IPS-18a (cell line): ENCODE measurements at regions not wholly inside any gene's neighbourhood (a gene's known extent, or its start where the extent isn't known, plus 50 kb on each side); places are given as distances from the start of the nearest gene placed in this dataset.

ENCODE experiments used
- H3K27ac ChIP-seq: one replicate; pipeline ENCODE4 v1.5.1; 2013; ENCODE audit warnings: low read length
- H3K27me3 ChIP-seq: one replicate; pipeline ENCODE4 v1.6.1; 2013; ENCODE audit warnings: mild to moderate bottlenecking, low read length; ENCODE audit not compliant: control insufficient read depth, insufficient read depth
- H3K36me3 ChIP-seq: one replicate; pipeline ENCODE4 v1.6.1; 2013; ENCODE audit warnings: low read depth, low read length; ENCODE audit not compliant: control insufficient read depth
- H3K4me1 ChIP-seq: one replicate; pipeline ENCODE4 v1.6.1; 2013; ENCODE audit warnings: low read depth, low read length; ENCODE audit not compliant: control insufficient read depth
- H3K4me3 ChIP-seq: one replicate; pipeline ENCODE4 v1.5.1; 2013; ENCODE audit warnings: low read length
- H3K9ac ChIP-seq: one replicate; pipeline ENCODE4 v1.6.1; 2013; ENCODE audit warnings: mild to moderate bottlenecking, low read length, moderate library complexity
- H3K9me3 ChIP-seq: one replicate; pipeline ENCODE4 v1.6.1; 2013; ENCODE audit warnings: low read depth, low read length; ENCODE audit not compliant: control insufficient read depth

- Histone ChIP-seq H3K36me3 (no peaks in the 10 kb centered on the region), H3K27ac (no peak overlapping the region), H3K9me3 (peaks cover 8% of the 10 kb centered on the region), H3K4me1 (no peaks in the 10 kb centered on the region), H3K4me3 (no peak overlapping the region), H3K27me3 (no peaks in the 10 kb centered on the region), H3K9ac (no peak overlapping the region)
Measured at GRCh38 chr10:120266022-120266421, 191.0 kb upstream of the PLPP4 start.

GRCh38 chr10:120270906-120271305 lies 186.1 kb upstream of the PLPP4 start:
- Histone ChIP-seq H3K27ac (no peak overlapping the region), H3K4me1 (peaks cover 5% of the 10 kb centered on the region), H3K4me3 (no peak overlapping the region), H3K36me3 (no peaks in the 10 kb centered on the region), H3K9ac (no peak overlapping the region), H3K27me3 (no peaks in the 10 kb centered on the region), H3K9me3 (peaks cover 8% of the 10 kb centered on the region)

- Histone ChIP-seq H3K9me3 (peaks cover 8% of the 10 kb centered on the region), H3K9ac (no peak overlapping the region), H3K4me3 (no peak overlapping the region), H3K36me3 (no peaks in the 10 kb centered on the region), H3K4me1 (peaks cover 5% of the 10 kb centered on the region), H3K27ac (no peak overlapping the region), H3K27me3 (no peaks in the 10 kb centered on the region)
Measured at GRCh38 chr10:120271696-120272095, 185.3 kb upstream of the PLPP4 start.

GRCh38 chr10:120272350-120272749 lies 184.7 kb upstream of the PLPP4 start:
- Histone ChIP-seq H3K27me3 (no peaks in the 10 kb centered on the region), H3K36me3 (no peaks in the 10 kb centered on the region), H3K4me3 (no peak overlapping the region), H3K4me1 (peaks cover 5% of the 10 kb centered on the region), H3K9ac (no peak overlapping the region), H3K27ac (no peak overlapping the region), H3K9me3 (peaks cover 5% of the 10 kb centered on the region)

GRCh38 chr10:120278069-120278468 lies 179.0 kb upstream of the PLPP4 start:
- Histone ChIP-seq H3K36me3 (no peaks in the 10 kb centered on the region), H3K4me3 (peak overlapping the region; percentile 30), H3K9me3 (no peaks in the 10 kb centered on the region), H3K27ac (no peak overlapping the region), H3K27me3 (no peaks in the 10 kb centered on the region), H3K9ac (no peak overlapping the region), H3K4me1 (peaks cover 14% of the 10 kb centered on the region)

GRCh38 chr10:120279196-120279595 lies 177.8 kb upstream of the PLPP4 start:
- Histone ChIP-seq H3K9ac (no peak overlapping the region), H3K4me3 (no peak overlapping the region), H3K4me1 (peaks cover 11% of the 10 kb centered on the region), H3K9me3 (no peaks in the 10 kb centered on the region), H3K27ac (no peak overlapping the region), H3K36me3 (no peaks in the 10 kb centered on the region), H3K27me3 (no peaks in the 10 kb centered on the region)

GRCh38 chr10:120282421-120282820 lies 174.6 kb upstream of the PLPP4 start:
- Histone ChIP-seq H3K27me3 (no peaks in the 10 kb centered on the region), H3K4me3 (no peak overlapping the region), H3K36me3 (no peaks in the 10 kb centered on the region), H3K4me1 (peaks cover 11% of the 10 kb centered on the region), H3K9me3 (no peaks in the 10 kb centered on the region), H3K27ac (no peak overlapping the region), H3K9ac (no peak overlapping the region)

GRCh38 chr10:120282846-120283492 lies 174.1 kb upstream of the PLPP4 start:
- no peaks in the 10 kb centered on the region for H3K36me3 ChIP-seq
- H3K4me3 ChIP-seq = no peak overlapping the region
- H3K9ac ChIP-seq = no peak overlapping the region
- H3K9me3 ChIP-seq = no peaks in the 10 kb centered on the region
- peaks cover 10% of the 10 kb centered on the region for H3K4me1 ChIP-seq
- H3K27ac ChIP-seq = no peak overlapping the region
- no peaks in the 10 kb centered on the region for H3K27me3 ChIP-seq

- no peaks in the 10 kb centered on the region for H3K36me3 ChIP-seq
- no peak overlapping the region for H3K9ac ChIP-seq
- no peaks in the 10 kb centered on the region for H3K9me3 ChIP-seq
- no peak overlapping the region for H3K27ac ChIP-seq
- H3K4me3 ChIP-seq = no peak overlapping the region
- H3K27me3 ChIP-seq = no peaks in the 10 kb centered on the region
- no peaks in the 10 kb centered on the region for H3K4me1 ChIP-seq
Measured at GRCh38 chr10:120285408-120285807, 171.6 kb upstream of the PLPP4 start.

- H3K4me3 ChIP-seq = no peak overlapping the region
- no peaks in the 10 kb centered on the region for H3K4me1 ChIP-seq
- H3K9me3 ChIP-seq = no peaks in the 10 kb centered on the region
- H3K9ac ChIP-seq = no peak overlapping the region
- H3K27ac ChIP-seq = no peak overlapping the region
- no peaks in the 10 kb centered on the region for H3K36me3 ChIP-seq
- no peaks in the 10 kb centered on the region for H3K27me3 ChIP-seq
Measured at GRCh38 chr10:120286280-120286679, 170.7 kb upstream of the PLPP4 start.

GRCh38 chr10:120300513-120300912 lies 156.5 kb upstream of the PLPP4 start:
- Histone ChIP-seq H3K9me3 (no peaks in the 10 kb centered on the region), H3K4me1 (no peaks in the 10 kb centered on the region), H3K4me3 (no peak overlapping the region), H3K36me3 (no peaks in the 10 kb centered on the region), H3K27ac (no peak overlapping the region), H3K27me3 (no peaks in the 10 kb centered on the region), H3K9ac (no peak overlapping the region)

GRCh38 chr10:120308589-120308988 lies 148.4 kb upstream of the PLPP4 start:
- Histone ChIP-seq H3K36me3 (no peaks in the 10 kb centered on the region), H3K27me3 (no peaks in the 10 kb centered on the region), H3K4me1 (no peaks in the 10 kb centered on the region), H3K9me3 (no peaks in the 10 kb centered on the region), H3K27ac (no peak overlapping the region), H3K9ac (no peak overlapping the region), H3K4me3 (no peak overlapping the region)
